Pons (tissue), 1 donor: ENCODE measurements at regions not wholly inside any gene's neighbourhood (a gene's known extent, or its start where the extent isn't known, plus 50 kb on each side); places are given as distances from the start of the nearest gene placed in this dataset.
"Not testable (repeated sequence)": the region's sequence is repeated elsewhere in the genome, so short reads cannot be mapped to it uniquely, and the experiment has no call there.

Source experiments
- DNase-seq: peaks from one replicate; pipeline ENCODE4 v3.0.0-alpha.2; 2016; ENCODE audit warnings: low spot score

DNA sequence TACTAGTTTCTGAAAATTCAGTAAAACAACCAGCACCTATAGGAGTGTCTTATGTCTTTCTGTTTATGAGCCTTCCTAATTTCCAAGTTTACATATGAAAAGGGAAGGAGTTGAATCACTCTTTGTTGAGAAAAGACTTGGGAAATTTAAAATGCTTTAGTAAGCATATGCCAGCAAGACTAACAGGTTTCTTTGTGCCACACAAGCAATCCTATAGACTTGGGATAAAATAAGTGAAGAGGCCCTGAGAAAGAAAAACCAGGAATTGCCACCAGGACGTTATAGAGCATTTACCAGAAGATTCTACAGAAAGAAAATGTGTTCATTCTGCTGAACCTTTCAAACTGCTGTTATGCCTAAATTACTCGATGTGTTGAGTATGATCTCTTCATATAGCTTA is 1099.1 kb downstream of the EPHA3 start:
- DNase-seq = not testable (repeated sequence)

DNA sequence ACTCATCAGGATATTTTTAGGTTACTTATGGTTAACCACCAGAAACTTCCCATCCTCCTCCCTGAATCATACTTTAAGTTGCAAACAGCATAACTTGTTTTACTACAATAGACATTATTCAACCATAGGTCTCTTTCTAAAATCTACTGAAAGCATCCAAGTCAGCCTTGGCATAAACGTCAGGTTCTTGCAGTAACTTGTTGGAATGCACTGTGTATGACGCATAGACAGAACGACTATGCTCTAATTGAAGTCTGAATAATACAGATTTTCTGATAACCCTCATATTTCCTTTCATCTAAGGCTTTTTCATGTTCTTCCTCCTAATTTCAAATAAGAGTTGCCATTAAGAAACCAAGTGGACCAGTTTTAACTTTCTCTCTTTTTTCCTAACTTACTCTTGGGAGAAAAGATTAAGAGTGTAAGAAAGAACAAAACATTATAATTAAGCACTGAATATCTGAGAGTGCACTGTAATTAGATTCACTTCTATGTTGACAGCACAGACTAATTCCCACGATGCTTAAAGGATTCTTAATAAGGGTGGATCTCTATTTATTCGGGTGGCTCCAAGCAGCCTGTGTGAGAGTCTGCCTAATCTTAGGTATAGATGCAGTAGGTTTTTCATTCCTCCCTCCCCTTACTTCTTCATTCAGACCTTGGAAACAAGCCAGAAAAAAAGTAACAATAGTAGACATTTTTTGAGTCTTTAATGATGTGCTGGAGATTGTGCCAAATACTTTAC is 1100.1 kb downstream of the EPHA3 start:
- not testable (repeated sequence) for DNase-seq

DNA sequence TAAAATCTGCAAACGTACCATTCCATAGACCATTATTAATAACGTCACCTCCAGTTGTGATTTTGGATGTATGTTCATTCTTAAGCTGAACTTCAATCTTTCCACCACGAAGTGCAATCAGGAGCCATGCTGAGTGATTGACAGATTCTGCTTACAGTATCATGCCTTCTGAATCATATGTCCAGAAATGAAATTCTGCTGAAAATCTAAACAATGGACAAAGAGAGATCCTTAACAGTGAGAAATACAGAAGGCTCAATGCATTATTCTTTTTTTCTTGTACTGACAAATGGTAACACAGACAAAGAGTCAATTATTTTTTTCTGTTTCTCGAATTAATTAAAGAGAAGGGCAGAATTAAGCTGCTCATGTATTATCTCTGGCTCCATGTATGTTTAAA is 1114.5 kb downstream of the EPHA3 start:
- peak; percentile 68 for DNase-seq

DNA sequence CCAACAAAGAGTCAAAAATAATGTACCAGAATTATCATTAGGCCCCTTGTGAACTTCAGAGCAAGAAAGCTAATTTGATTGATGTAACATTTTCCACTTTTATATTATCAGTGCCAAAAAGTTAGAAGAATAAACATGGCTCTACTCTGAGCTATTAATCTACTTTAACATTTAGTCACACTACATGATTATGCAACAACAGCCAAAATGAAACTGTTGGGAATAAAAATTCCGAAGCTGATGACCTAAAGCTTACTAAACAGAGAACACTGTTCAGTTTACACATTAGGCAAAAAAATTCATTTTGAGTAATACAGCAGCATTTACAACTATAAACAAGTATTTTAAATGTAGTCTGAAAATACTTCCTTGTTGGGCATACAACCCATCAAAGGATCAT is 1134.1 kb downstream of the EPHA3 start:
- DNase-seq = no peak

DNA sequence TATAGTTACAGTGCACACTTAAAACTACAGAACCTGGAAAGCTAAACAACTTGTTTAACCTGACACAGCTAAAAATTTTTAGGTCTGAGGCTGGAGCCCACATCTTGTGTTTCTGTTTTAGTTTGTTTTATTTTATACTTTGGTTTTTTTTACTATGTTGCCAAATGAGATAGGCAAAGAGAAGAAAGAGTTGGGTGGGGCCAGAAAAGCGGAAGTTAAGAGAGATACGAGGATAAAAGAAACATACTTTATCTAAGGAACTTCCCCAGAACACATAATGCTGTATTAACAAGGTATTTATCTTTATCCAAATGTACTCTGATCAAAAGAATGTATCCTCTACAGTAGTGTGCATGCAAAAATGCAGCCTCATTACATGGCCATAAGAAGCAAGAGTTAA is 1145.7 kb downstream of the EPHA3 start:
- no peak for DNase-seq

DNA sequence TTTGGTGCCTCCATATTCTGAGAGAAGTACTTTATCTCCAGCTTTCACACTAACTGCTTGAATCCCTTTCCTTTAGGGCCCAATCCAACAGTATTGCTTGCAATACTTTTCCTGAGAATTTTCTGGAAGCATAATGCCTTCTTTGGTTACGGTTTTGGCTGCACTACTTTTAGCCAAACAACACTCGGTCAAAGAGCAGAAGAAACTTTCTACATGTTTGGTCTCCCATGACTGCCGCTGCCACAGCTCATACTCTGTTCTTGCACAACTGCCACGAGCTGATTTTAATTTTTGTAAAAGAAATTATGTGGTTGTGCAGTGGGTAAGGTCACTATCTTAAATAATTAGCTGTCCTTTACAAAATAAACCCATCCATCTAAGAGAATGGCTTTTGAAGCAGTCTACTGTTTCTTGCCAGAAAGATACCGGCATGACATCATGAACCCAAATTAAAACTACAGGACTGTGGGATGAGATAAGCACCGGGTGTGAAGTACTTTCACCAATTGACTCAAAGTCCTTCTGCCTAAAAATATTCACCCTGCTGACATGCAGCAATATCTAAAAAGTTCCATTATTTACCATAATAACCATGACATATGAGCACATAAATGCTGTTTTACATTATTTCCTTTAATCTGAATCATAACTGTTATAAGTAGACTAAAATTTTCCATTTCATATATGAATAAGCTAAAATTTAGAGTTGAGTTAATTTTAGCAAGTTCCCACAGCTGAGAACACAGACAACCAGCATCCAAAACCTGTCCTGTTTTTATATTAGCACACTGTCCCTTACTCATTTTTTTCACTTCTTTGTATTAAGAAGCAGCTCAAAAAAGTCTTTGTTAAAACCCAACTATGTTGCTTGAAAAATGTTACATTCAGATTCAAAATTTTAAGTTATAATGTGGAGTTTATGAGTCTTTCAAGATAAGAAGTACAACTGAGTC is 1154.3 kb downstream of the EPHA3 start:
- DNase-seq = no peak
